ENCODE measurements at regions not wholly inside any gene's neighbourhood (a gene's known extent, or its start where the extent isn't known, plus 50 kb on each side); places are given as distances from the start of the nearest gene placed in this dataset.
A peak's percentile ranks its signal among the peaks of the same experiment; 100 is the strongest.

DNA sequence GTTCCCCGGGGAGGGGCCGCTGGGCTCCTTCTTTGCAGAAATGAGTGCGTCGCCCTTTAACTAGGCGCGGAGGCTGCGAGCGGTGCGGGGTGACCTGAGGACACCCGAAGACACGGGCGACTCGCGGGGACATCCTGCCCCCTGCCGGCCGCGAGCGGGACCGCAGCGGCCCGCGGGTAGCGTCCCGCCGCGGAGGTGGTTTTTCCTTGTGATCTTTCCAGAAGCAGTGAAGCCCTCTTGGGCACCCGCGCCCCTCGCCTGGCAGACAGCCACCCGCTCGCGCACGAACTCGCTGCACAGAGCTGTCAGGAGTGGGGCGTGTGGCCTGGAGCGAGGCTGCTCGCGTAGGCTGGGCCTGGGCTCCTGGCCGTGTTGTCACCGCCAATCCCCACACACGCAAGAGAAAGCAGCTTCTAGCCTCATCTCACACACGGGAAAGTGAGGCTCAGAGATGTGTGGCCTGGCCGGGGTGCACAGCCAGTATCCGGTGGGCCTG, 67.2 kb downstream of the DIO3 start:
- no peak for TF ChIP-seq POLR2A (IDR thresholded peaks at IDR 0.05)
- TF ChIP-seq, protein P1, sequence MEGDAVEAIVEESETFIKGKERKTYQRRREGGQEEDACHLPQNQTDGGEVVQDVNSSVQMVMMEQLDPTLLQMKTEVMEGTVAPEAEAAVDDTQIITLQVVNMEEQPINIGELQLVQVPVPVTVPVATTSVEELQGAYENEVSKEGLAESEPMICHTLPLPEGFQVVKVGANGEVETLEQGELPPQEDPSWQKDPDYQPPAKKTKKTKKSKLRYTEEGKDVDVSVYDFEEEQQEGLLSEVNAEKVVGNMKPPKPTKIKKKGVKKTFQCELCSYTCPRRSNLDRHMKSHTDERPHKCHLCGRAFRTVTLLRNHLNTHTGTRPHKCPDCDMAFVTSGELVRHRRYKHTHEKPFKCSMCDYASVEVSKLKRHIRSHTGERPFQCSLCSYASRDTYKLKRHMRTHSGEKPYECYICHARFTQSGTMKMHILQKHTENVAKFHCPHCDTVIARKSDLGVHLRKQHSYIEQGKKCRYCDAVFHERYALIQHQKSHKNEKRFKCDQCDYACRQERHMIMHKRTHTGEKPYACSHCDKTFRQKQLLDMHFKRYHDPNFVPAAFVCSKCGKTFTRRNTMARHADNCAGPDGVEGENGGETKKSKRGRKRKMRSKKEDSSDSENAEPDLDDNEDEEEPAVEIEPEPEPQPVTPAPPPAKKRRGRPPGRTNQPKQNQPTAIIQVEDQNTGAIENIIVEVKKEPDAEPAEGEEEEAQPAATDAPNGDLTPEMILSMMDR (IDR thresholded peaks at IDR 0.05): peak; percentile 85 to 97 (median 94)

All from Peyer's patch (tissue), 4 donors.